ENCODE measurements at regions not wholly inside any gene's neighbourhood (a gene's known extent, or its start where the extent isn't known, plus 50 kb on each side); places are given as distances from the start of the nearest gene placed in this dataset.
A peak's percentile ranks its signal among the peaks of the same experiment; 100 is the strongest.
"Not testable (repeated sequence)": the region's sequence is repeated elsewhere in the genome, so short reads cannot be mapped to it uniquely, and the experiment has no call there.

DNA sequence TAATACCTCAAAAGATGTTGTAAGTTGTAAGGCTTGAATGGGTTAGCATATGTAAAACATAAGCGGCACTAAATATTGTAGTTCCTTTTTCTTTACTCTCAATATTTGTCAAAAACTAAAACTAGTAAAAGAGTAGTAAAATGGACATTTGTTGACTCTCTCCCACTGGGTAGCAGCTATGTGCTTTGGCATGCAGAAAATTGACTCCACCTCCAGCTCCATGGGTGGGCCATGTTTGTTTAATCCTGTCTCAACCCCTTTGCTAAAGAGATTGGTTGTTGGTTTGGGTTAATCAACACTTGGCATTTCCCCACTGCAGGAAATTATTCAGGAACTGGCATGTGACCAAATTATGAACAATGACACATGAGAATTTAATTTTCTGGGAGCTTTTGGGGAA, 114.8 kb downstream of the EOMES start:
- ChIA-PET POLR2A (no interaction called here), CTCF (no interaction called here)
- intact Hi-C loops (cut with micrococcal nuclease) = no loop called here
- H3K4me3 Mint-ChIP-seq = no peak overlapping the region
- ATAC-seq (no peak), DNase-seq (no peak)
- H3K9me3 Mint-ChIP-seq = peaks cover 2% of the 10 kb centered on the region
- H3K36me3 Mint-ChIP-seq (ENCODE audit: low read depth) = no peaks in the 10 kb centered on the region
- H3K27me3 Mint-ChIP-seq = no peaks in the 10 kb centered on the region
- no peaks in the 10 kb centered on the region for H3K4me1 Mint-ChIP-seq (ENCODE audit: low read depth)
- TF ChIP-seq, protein P1, sequence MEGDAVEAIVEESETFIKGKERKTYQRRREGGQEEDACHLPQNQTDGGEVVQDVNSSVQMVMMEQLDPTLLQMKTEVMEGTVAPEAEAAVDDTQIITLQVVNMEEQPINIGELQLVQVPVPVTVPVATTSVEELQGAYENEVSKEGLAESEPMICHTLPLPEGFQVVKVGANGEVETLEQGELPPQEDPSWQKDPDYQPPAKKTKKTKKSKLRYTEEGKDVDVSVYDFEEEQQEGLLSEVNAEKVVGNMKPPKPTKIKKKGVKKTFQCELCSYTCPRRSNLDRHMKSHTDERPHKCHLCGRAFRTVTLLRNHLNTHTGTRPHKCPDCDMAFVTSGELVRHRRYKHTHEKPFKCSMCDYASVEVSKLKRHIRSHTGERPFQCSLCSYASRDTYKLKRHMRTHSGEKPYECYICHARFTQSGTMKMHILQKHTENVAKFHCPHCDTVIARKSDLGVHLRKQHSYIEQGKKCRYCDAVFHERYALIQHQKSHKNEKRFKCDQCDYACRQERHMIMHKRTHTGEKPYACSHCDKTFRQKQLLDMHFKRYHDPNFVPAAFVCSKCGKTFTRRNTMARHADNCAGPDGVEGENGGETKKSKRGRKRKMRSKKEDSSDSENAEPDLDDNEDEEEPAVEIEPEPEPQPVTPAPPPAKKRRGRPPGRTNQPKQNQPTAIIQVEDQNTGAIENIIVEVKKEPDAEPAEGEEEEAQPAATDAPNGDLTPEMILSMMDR (IDR thresholded peaks at IDR 0.05) = no peak
- no peak overlapping the region for H3K27ac Mint-ChIP-seq

DNA sequence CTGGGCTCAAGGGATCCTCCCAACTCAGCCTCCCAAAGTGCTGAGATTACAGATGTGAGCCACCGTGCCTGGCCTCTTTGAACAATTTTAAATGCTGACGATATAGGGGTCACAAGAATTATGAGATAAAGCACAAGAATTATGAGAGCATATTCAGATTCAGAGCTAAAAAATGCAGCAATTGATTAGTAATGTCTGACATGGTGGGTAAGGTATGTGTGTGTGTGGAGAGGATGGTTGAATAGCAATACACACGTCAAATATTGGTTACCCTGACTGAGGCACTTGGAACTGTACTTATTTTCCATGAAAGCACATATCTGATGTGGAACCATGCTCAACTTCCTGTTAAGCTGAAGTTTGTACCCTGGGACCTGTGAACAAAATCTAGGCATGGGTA, 115.6 kb downstream of the EOMES start:
- H3K4me1 Mint-ChIP-seq (ENCODE audit: low read depth) = no peaks in the 10 kb centered on the region
- CTCF ChIA-PET = interaction anchor here (1.0 kb wide), 1 partner anchor 75 kb away, joined by 3 read pairs; no protein-coding TSS in a partner anchor
- POLR2A ChIA-PET = no interaction called here

GRCh38 chr3:27601311-27601710, 117.1 kb upstream of the SLC4A7 start:
- H3K4me1 Mint-ChIP-seq (ENCODE audit: low read depth); H3K9me3 Mint-ChIP-seq; H3K4me3 Mint-ChIP-seq; intact Hi-C loops (cut with micrococcal nuclease); H3K27me3 Mint-ChIP-seq; ATAC-seq; H3K27ac Mint-ChIP-seq; H3K36me3 Mint-ChIP-seq (ENCODE audit: low read depth); POLR2A ChIA-PET; DNase-seq; CTCF ChIA-PET: not testable (repeated sequence)

More for the DNA sequence above, 115.6 kb downstream of the EOMES start:
- H3K27ac Mint-ChIP-seq = no peak overlapping the region
- no peak for DNase-seq
- TF ChIP-seq, protein P1 (IDR thresholded peaks at IDR 0.05) = no peak
- H3K36me3 Mint-ChIP-seq (ENCODE audit: low read depth) = no peaks in the 10 kb centered on the region
- no peaks in the 10 kb centered on the region for H3K27me3 Mint-ChIP-seq
- H3K9me3 Mint-ChIP-seq = peaks cover 6% of the 10 kb centered on the region
- H3K4me3 Mint-ChIP-seq = no peak overlapping the region
- no peak for ATAC-seq
- intact Hi-C loops (cut with micrococcal nuclease) = no loop called here

- H3K27me3 Mint-ChIP-seq; H3K27ac Mint-ChIP-seq; CTCF ChIA-PET; H3K36me3 Mint-ChIP-seq (ENCODE audit: low read depth); H3K4me3 Mint-ChIP-seq; ATAC-seq; POLR2A ChIA-PET; H3K9me3 Mint-ChIP-seq; H3K4me1 Mint-ChIP-seq (ENCODE audit: low read depth); DNase-seq; intact Hi-C loops (cut with micrococcal nuclease): not testable (repeated sequence)
Measured at GRCh38 chr3:27599741-27600140, 115.6 kb upstream of the SLC4A7 start.

- Mint-ChIP-seq H3K36me3 (ENCODE audit: low read depth) (no peaks in the 10 kb centered on the region), H3K4me3 (no peak overlapping the region), H3K9me3 (no peaks in the 10 kb centered on the region), H3K4me1 (ENCODE audit: low read depth) (peaks cover 12% of the 10 kb centered on the region), H3K27me3 (no peaks in the 10 kb centered on the region), H3K27ac (no peak overlapping the region)
- ATAC-seq = no peak
- ChIA-PET POLR2A (no interaction called here), CTCF (no interaction called here)
- intact Hi-C loops (cut with micrococcal nuclease) = no loop called here
- DNase-seq = no peak
- TF ChIP-seq, protein P1 (IDR thresholded peaks at IDR 0.05) = no peak
Measured at GRCh38 chr3:27596921-27597320, 112.7 kb upstream of the SLC4A7 start.

- intact Hi-C loops (cut with micrococcal nuclease) = no loop called here
- Mint-ChIP-seq H3K36me3 (ENCODE audit: low read depth) (no peaks in the 10 kb centered on the region), H3K4me3 (no peak overlapping the region), H3K27me3 (no peaks in the 10 kb centered on the region), H3K4me1 (ENCODE audit: low read depth) (peaks cover 17% of the 10 kb centered on the region), H3K27ac (peak overlapping the region; percentile 6), H3K9me3 (no peaks in the 10 kb centered on the region)
- ChIA-PET CTCF (no interaction called here), POLR2A (no interaction called here)
- DNase-seq (peak; percentile 17), ATAC-seq (peak; percentile 62)
- TF ChIP-seq, protein P1 (IDR thresholded peaks at IDR 0.05) = no peak
Measured at GRCh38 chr3:27596334-27596841, 112.2 kb upstream of the SLC4A7 start.

Measured in activated CD8-positive, alpha-beta T cell treated with anti-CD3 and anti-CD28 coated beads for 36 hours (primary cell).